Choroid plexus epithelial cell (primary cell): ENCODE measurements at regions not wholly inside any gene's neighbourhood (a gene's known extent, or its start where the extent isn't known, plus 50 kb on each side); places are given as distances from the start of the nearest gene placed in this dataset.

ENCODE experiments used
- DNase-seq: peaks from one replicate; pipeline ENCODE4 v3.0.0-alpha.2; 2010; ENCODE audit warnings: low read depth
- H3K4me3 ChIP-seq: 2 replicates; pipeline ENCODE4 v1.5.1; 2011; ENCODE audit warnings: low read depth, mild to moderate bottlenecking, control low read depth, low read length, moderate library complexity
- CTCF ChIP-seq: conservative IDR thresholded peaks from 2 replicates; pipeline ENCODE4 v1.5.1; 2011; ENCODE audit warnings: low read depth, mild to moderate bottlenecking, control low read depth, inconsistent platforms, low read length, moderate library complexity

DNA sequence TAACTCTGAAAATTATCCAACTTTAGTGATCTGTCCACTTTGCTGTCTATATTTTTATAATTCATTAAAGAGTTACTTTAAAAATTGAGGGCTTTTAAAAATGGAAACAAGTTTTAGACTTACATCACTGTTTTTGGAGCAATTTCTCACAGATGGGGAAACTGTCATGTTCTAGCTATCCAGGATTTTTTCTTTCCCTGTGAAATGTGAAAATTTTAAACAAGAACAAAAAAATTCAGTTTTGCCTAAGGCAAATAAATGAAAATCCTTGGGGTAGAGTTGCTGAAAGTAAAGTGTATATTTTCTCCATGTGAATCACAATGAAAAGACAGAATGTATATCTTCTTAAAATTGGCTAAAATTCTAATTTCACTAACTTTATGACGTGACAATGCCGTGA lies 553.7 kb downstream of the MCTP2 start:
- DNase-seq = no peak
- no peak overlapping the region for H3K4me3 ChIP-seq
- no peak for TF ChIP-seq CTCF

DNA sequence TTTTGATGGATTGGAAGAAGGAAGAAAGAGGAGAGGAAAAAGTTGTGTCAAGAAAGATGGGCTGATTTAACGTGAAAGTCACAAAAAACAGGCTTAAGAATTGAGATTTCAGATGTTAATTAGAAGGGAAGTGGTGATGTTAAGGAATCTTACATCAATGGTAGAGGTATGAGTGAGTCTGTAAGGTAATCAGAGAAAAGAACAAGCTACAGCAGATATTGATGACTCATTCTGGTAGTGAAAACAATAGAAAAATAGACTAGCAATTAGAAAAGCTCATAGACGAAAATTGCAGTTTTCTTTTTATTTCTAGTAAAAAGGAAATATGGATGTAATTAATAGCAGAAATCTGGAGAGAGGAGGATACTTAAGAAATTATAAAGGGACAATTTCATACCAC lies 559.6 kb downstream of the MCTP2 start:
- DNase-seq = no peak
- no peak for TF ChIP-seq CTCF
- no peak overlapping the region for H3K4me3 ChIP-seq

DNA sequence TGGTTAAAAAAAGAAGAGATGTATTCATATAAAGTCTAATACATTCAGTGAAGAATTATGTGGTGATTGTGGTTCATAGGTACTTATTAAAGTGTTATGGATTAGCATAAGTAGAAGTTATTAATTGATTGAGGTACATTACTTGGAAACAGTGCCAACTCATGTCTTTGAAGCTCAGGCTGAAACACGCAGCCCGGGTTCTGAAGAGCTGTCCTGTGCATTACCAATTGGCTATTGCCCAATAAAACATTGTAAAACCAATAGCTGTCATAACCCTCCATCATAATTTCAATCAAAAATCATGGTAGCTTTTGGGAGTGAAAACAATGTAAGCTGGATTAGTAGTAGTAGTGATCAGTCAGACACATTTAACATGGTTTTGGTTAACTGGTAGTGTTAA lies 560.1 kb downstream of the MCTP2 start:
- H3K4me3 ChIP-seq = no peak overlapping the region
- no peak for DNase-seq
- no peak for TF ChIP-seq CTCF

- H3K4me3 ChIP-seq = no peak overlapping the region
- TF ChIP-seq CTCF = no peak
- peak; percentile 16 for DNase-seq
These were observed 560.8 kb downstream of the MCTP2 start for GRCh38 chr15:94792196-94792595.

DNA sequence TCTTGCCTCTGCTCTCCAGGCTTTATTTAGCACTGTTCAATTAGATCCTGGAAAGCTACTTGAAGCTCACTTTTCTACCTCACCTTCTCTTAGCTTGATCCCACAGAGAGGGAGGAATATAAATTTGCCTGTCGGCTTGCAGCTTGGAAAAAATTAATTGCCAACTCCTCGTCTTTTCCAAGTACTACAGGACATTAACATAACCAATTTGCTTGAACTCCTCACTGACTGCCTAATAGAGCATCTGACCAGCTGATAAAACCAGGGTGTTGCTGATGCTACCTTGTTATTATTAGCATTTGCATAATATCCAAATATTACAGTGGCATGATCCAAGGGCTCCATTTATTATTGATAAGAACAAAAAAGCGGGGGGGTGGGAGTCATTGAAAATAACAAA lies 561.8 kb downstream of the MCTP2 start:
- TF ChIP-seq CTCF = no peak
- H3K4me3 ChIP-seq = no peak overlapping the region
- no peak for DNase-seq

DNA sequence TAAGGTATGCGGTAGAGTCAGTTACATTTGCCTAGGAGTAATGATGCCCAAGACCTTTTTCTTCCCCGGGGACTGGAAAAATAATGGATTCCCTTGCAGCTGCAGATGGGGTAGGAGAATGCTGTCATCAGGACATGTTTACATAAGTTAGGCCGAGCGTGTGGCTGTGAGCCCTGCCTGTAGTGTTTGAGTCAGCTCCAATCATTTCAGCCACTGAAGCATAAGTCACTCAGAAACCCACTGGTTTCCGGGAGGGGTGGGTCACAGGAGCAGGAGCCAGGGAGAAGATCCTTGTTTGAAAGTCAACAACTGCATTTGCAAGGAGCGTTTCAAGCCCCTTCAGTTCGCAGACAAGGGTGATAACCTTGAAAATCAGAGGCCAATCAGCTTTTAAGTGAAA lies 562.3 kb downstream of the MCTP2 start:
- no peak for TF ChIP-seq CTCF
- peak; percentile 8 for DNase-seq
- H3K4me3 ChIP-seq = no peak overlapping the region

DNA sequence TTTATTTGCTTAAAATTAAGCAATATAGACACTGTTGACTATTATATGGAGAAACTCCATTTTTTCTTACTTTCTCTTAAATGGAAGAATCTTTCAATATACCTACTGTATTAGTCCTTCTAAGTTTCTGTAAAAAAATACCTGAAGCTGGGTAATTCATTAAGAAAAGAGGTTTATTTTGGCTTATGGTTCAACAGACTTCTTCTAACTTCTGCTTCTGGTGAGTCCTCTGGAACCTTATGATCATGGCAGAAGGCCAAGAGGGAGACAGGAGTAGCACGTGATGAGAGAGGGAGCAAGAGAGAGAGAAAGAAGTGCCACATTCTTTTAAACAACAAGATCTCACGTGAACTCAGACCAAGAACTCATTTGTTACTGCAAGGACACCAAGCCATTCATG lies 573.3 kb downstream of the MCTP2 start:
- H3K4me3 ChIP-seq = no peak overlapping the region
- no peak for DNase-seq
- TF ChIP-seq CTCF = no peak
